NCI-H82 treated with DMSO at 0.1 percent for 48 hours (cell line): ENCODE measurements at regions not wholly inside any gene's neighbourhood (a gene's known extent, or its start where the extent isn't known, plus 50 kb on each side); places are given as distances from the start of the nearest gene placed in this dataset.
A peak's percentile ranks its signal among the peaks of the same experiment; 100 is the strongest.

Experiments used
- DNase-seq: peaks from one replicate; lab custom pipeline; 2025; ENCODE audit not compliant: unreplicated experiment; lab: John Stamatoyannopoulos, UW

GRCh38 chr6:138004430-138005287, 102.6 kb downstream of the PERP start:
- peak; percentile 3 for DNase-seq

- no peak for DNase-seq
These were observed 101.4 kb downstream of the PERP start for GRCh38 chr6:138005846-138006245.

DNA sequence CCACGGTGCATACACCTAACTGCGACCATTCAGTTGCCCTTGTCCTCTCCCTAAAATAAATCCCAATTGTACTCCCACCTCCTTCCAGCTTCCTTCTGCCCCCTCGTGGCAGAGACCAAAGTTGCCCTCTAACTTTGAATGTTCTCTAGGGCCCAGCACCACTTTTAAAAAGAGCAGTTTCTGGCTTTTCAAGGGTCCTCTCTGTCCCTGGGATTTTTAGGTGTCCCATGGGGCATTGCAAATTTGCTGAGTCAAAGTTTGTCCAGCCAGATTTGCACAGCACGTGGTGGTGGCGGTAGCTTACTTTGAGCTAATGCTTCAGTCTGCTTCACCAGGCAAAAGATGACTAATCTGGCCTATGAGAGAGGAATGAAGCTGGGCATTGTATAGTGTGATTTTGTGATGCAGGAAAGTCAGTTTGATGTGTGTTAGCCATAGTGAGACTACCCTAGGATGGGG, 100.2 kb downstream of the PERP start:
- DNase-seq, result peak; percentile 29

- no peak for DNase-seq
These were observed 98.4 kb downstream of the PERP start for GRCh38 chr6:138008791-138009190.

DNA sequence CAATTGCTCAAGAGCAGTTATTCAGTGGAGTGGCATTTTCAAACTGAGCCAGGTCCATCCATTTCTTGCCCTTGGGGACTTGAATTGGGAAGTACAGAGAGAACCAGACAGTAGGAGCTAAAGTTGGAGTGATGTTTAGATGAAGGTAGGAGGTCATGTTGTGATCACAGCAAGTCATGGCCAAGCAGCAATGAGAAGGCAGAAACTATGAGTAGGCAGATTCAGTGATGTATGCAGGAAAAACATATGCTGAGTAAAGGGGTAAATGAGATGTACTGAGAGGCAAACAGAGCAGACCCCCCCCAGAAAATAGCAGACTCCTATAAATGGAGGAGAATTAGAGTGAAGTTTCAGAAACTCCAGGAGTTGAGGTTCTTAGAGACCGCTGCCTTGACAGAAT, 95.8 kb downstream of the PERP start:
- no peak for DNase-seq

DNA sequence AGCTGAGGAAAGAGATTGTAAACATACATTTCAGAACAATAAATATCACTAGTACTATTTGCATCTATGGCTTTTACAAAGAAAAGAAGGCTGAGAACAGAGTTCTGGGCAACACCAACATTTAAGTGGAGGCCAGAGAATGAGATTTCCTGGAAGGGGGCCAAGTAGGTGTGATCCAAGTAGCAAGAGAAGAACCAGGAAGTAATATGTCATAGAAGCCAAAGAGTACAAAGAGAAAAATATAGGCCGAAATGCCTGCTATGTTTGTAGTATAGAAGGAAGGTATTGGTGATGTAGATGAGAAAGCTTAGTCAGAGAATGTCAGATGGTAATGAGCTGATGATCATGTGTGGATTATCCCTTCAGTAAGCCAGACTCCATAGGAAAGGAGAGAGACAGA, 94.5 kb downstream of the PERP start:
- no peak for DNase-seq

DNA sequence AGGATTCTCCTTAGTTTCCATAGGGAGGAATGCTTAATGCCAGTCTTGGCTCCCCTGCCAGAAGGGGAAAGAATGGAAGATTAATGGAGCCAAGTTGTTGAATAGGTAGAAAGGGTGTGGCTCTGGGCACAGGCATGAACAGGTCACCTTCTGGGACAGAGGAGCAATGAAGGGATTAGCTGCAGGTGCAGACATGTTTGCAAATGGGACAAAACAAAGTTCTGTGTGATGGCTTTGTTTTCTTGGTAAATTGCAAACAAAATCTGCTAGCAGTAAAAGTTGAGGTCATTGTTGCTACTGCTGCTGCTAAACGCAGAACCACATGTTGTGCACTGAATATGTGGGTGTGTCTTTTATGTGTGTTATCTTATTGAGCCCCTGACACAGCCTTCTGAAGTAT, 93.3 kb downstream of the PERP start:
- no peak for DNase-seq

DNA sequence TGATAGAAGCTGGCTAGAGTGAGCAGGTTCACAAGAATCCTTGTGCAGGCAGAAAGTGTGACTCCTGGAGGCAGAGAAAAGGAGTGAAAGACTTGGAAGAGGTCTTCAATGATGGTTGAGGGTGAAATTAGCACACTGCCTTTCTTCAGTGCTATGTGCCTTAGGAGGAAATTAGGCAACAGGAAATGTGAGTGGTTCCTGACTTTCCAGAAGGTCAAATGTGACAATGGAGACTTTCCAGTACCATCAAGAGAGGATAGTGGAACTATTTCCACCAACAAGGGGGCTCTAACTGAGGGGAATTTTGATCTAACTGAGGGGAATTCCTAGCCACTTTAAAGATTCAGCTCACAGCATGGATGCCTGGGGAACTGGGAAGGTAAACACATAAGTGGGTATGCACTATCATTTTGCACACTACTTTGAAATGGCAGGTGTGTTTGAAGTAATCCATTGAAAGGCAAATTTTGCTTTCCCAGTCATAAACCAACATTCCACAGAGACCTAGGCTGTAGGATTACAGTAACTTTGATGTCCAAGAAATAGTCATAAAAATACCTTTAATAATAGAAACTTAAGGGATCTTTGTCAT, 90.0 kb downstream of the PERP start:
- no peak for DNase-seq

- no peak for DNase-seq
These were observed 88.9 kb downstream of the PERP start for GRCh38 chr6:138018297-138018696.

GRCh38 chr6:138025528-138025978, 81.7 kb downstream of the PERP start:
- DNase-seq, result no peak

DNA sequence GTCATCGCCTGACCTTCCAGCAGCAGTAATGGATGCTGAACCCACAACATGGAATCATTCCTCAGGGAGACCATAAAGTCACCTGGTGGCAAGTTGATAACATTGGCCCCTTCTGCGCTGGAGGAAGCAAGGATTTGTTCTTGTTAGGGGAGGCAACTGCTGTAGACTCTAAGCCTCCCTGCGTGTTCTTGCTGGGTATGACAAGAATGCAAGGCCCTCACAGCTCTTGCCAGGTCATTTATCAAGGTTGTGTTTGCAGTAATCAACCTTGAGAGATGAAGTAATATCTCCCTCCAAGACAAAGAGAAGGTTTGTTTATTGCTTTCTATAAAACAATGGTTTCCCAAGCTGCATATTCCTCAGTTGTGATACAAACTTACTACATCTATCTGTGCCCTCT, 80.9 kb downstream of the PERP start:
- no peak for DNase-seq

DNA sequence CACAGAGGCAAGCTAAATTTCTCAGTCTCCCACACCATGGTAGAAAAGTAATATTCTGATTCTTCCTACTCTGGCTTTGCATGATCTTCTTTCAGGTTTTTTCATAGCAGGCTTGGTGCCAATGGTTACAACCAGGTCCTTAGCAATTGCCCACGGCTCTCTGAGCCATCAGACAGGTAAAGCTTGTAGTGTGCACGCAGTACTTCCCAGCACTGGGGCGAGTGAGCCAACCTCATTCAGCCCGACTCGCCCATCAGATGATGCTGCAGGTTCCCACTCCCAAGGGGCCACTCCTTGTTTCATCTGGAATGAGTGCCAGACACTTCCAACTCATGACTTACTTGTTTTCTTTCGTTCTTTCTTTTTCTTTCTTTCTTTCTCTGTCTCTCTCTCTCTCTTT, 78.3 kb downstream of the PERP start:
- DNase-seq, result no peak

DNA sequence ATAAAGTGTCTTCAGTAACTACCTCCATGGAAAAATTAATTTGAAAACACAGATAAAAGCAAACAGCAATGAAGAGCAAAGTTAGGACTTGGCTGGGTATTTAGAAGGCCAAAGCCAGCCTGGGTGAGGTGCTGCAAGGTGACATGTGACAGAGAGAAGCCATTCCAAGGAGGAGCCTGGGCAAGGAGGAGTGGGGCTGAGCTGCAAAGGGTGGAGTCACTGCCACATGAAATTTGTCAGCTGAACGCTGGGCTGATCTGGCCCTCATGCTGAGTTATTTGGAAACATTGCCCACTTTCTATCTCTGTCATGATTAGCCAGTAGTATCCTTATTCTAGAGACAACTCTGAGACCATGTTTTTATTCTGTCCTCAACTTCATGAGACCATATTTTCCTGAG, 76.3 kb downstream of the PERP start:
- DNase-seq, result no peak

GRCh38 chr6:138031417-138031816, 75.8 kb downstream of the PERP start:
- no peak for DNase-seq

- DNase-seq, result no peak
These were observed 75.4 kb downstream of the PERP start for GRCh38 chr6:138031850-138032249.

GRCh38 chr6:138032571-138032970, 74.6 kb downstream of the PERP start:
- peak; percentile 16 for DNase-seq

GRCh38 chr6:138034229-138034628, 73.0 kb downstream of the PERP start:
- DNase-seq, result no peak

DNA sequence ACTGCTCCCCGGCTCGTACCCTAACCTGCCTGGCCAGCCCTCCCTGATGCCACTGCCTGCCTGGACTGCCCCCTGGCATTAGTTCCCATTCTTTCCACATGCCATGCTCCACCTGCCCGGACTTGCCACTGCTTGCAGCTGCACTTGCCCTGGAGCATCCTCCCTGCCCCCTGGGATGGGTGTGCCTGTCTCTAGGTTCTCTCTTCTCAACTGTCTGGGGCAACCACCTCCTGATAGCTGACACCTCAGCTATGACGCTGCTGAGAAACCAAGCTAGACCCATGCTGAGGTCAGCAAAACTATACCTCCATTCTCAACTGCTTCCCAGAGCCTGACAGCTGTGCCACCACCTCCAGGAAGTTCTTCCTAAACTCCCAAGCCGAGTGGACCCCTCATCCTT, 72.1 kb downstream of the PERP start:
- no peak for DNase-seq

GRCh38 chr6:138036111-138036510, 71.1 kb downstream of the PERP start:
- DNase-seq, result no peak

DNA sequence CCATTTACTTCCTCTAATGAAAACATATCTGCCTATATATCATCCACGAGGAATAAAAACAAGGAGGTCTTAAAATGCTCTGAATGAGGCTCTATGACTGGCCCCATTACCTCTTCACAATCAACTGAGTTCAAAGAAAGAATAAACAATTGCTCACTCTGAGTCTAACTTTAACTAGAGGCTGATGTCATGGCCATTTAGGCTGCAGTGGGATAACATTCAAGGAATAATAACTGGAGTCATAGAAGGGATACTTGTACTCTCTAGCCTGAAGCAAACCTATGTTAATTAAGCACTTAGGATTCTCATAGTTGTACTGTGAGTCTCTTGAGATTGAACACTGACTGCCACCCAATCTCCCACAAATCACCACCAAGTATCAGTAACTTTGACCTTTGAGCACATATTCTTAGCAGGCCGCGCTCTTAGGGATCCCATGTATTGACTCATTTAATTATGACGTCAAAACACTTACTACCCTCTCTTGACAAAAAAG, 70.2 kb downstream of the PERP start:
- no peak for DNase-seq

GRCh38 chr6:138038142-138038870, 68.9 kb downstream of the PERP start:
- DNase-seq, result no peak
